ENCODE measurements at regions not wholly inside any gene's neighbourhood (a gene's known extent, or its start where the extent isn't known, plus 50 kb on each side); places are given as distances from the start of the nearest gene placed in this dataset.

GRCh38 chr3:25355034-25355885 is 72.8 kb upstream of the RARB start:
- peak; percentile 8 for DNase-seq (ENCODE audit: low read depth)

GRCh38 chr3:25355998-25356397 is 72.1 kb upstream of the RARB start:
- DNase-seq (ENCODE audit: low read depth): no peak

- no peak for DNase-seq (ENCODE audit: low read depth)
Observed at GRCh38 chr3:25362118-25362517, 65.9 kb upstream of the RARB start.

- peak; percentile 28 for DNase-seq (ENCODE audit: low read depth)
Observed at GRCh38 chr3:25365636-25366035, 62.4 kb upstream of the RARB start.

- no peak for DNase-seq (ENCODE audit: low read depth)
Observed at GRCh38 chr3:25367025-25367424, 61.0 kb upstream of the RARB start.

GRCh38 chr3:25372167-25372566 is 55.9 kb upstream of the RARB start:
- DNase-seq (ENCODE audit: low read depth): peak; percentile 39

- DNase-seq (ENCODE audit: low read depth): no peak
Observed at GRCh38 chr3:25376340-25376739, 51.7 kb upstream of the RARB start.

- no peak for DNase-seq (ENCODE audit: low read depth)
Observed at GRCh38 chr3:25377042-25377441, 51.0 kb upstream of the RARB start.
